ENCODE measurements at regions not wholly inside any gene's neighbourhood (a gene's known extent, or its start where the extent isn't known, plus 50 kb on each side); places are given as distances from the start of the nearest gene placed in this dataset.
"Not testable (repeated sequence)": the region's sequence is repeated elsewhere in the genome, so short reads cannot be mapped to it uniquely, and the experiment has no call there.

DNA sequence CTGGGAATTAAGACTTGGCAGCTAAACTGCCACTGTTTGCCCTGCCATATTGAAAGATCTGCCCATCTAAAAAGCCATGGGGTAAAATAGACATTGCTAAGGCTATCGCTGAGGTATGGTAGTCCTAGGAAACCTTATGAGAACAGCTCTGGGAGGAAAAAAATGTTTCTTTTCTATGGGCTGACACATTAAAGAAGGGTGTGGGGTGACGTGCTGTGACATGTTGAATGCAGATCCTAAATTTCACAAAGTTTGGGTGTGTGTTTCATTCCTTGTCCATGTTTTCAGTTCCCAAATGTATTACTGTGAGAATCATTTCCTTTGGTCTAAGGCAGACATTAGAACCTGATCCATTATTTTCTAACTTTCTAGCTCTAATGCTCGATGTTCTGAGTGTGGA is 766.4 kb downstream of the BCL11A start:
- 89% methylated on average over 3 of the region's 3 CpGs for WGBS

DNA sequence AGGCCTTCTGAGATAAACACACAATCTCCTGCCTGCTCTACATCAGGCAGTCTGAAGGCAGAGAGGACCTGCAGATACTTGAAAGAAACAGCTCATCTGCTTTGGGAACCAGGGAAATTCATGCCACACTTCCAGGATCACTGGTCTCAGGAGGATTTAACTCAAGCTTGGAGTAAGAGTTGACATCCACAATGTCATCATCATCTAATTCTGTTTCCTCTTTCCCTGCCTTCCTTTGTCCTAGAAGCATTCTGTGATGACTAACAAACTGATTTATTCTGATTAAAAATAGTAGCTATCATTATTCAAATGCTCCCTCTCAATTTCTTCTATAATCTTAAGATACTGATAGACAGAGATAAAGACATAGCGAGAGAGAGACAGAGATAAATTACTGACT is 766.8 kb downstream of the BCL11A start:
- WGBS, result 35% methylated on average over 1 of the region's 1 CpG
- Histone ChIP-seq H3K36me3 (ENCODE audit: insufficient read depth) (no peaks in the 10 kb centered on the region), H3K27ac (ENCODE audit: low read depth) (no peak overlapping the region), H3K4me1 (ENCODE audit: insufficient read depth) (no peaks in the 10 kb centered on the region), H3K4me3 (ENCODE audit: low read depth, low read length) (no peak overlapping the region)
- DNase-seq (ENCODE audit: extremely low spot score), result no peak

More for the DNA sequence above, 766.4 kb downstream of the BCL11A start:
- DNase-seq (ENCODE audit: extremely low spot score), result no peak
- no peaks in the 10 kb centered on the region for H3K4me1 ChIP-seq (ENCODE audit: insufficient read depth)
- H3K36me3 ChIP-seq (ENCODE audit: insufficient read depth), result no peaks in the 10 kb centered on the region
- no peak overlapping the region for H3K27ac ChIP-seq (ENCODE audit: low read depth)
- H3K4me3 ChIP-seq (ENCODE audit: low read depth, low read length), result no peak overlapping the region

DNA sequence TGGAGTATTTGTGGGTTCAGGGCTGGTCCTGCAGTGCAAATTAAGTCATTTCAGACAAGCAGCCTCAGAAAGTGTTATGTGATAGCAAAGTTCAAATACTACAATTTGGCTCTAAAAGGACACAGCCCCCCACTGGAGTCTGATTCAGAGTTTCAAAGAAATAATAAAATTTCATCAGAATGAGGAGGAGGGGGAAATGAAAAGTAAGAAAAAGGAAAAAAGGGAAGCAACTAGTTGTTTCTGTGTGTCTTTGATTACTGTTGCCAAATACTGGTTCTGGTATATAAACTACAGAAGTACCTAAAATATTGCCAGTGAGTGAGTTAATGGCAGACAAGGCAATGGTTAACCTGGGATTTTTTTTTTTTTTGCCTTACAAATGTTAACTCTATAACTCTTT is 773.9 kb downstream of the BCL11A start:
- no peak for DNase-seq (ENCODE audit: extremely low spot score)
- Histone ChIP-seq H3K4me1 (ENCODE audit: insufficient read depth) (no peaks in the 10 kb centered on the region), H3K36me3 (ENCODE audit: insufficient read depth) (no peaks in the 10 kb centered on the region), H3K27ac (ENCODE audit: low read depth) (no peak overlapping the region), H3K4me3 (ENCODE audit: low read depth, low read length) (no peak overlapping the region)

DNA sequence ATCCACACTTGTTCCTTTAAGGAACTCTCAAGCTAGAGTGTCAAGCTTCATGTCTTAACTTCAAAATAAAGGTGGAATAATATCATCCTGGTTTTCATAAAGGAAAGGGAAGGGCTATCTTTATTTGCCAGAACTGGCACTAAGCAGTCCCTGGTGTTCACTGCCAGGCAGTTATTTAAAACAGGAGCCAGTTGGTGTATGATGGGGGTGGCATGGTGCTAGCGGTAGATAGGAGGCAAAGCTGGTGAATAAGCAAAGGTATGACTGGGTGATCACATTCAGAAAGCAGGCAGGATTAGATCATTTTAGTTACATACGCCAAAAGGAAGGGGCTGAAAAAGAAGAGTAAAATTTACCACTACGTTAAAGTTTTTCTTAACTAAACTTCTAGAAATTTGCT is 776.3 kb downstream of the BCL11A start:
- Histone ChIP-seq H3K4me1 (ENCODE audit: insufficient read depth) (no peaks in the 10 kb centered on the region), H3K27ac (ENCODE audit: low read depth) (no peak overlapping the region), H3K4me3 (ENCODE audit: low read depth, low read length) (no peak overlapping the region), H3K36me3 (ENCODE audit: insufficient read depth) (no peaks in the 10 kb centered on the region)
- 80% methylated on average over 3 of the region's 3 CpGs for WGBS
- DNase-seq (ENCODE audit: extremely low spot score), result no peak

DNA sequence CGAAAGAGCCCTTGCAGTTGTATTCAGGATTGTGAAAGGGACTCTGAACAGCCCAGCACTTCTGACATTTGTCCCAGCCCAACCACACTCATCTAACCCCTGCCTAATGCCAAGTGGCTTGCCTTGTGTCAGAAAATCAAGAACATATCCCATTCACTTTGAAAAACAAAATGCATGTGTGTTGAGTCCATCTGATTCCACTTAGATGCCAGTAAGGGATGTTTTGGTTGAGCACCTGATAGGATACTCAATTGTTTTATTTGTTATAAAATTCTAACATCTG is 776.8 kb downstream of the BCL11A start:
- Histone ChIP-seq H3K4me1 (ENCODE audit: insufficient read depth) (no peaks in the 10 kb centered on the region), H3K36me3 (ENCODE audit: insufficient read depth) (no peaks in the 10 kb centered on the region), H3K27ac (ENCODE audit: low read depth) (no peak overlapping the region), H3K4me3 (ENCODE audit: low read depth, low read length) (no peak overlapping the region)
- 87% methylated on average over 1 of the region's 1 CpG for WGBS
- no peak for DNase-seq (ENCODE audit: extremely low spot score)

DNA sequence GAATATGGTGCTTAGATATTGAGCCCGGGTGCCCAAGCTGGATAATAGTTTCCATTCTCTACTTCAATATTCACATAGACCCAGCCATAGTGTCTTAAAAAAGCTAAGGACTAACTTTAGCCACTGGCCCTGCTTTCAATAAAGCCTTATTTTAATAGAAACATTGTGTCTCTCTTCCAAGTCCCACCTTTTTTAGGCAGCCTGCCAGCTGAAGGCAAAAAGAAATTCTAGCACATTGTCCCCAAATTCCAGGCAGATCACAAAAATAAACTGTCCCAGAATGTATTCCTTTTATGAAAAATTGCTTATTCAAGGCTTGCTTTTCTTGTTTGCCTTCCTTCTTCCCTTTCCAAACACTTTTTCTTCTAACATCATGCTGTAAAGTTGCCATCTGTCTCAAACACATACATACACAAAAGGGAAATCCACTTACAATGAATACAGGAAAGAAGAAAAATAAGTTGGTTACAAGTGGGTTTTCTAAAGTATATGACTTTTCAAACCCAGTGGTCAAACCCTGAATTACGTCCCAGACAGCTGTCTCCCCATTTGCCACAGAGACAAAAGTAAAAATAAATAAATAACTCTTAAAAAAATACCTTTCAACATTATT is 778.5 kb downstream of the BCL11A start:
- H3K4me3 ChIP-seq (ENCODE audit: low read depth, low read length), result no peak overlapping the region
- no peak for DNase-seq (ENCODE audit: extremely low spot score)
- no peak overlapping the region for H3K27ac ChIP-seq (ENCODE audit: low read depth)
- WGBS, result 66% methylated on average over 2 of the region's 2 CpGs
- no peaks in the 10 kb centered on the region for H3K36me3 ChIP-seq (ENCODE audit: insufficient read depth)
- H3K4me1 ChIP-seq (ENCODE audit: insufficient read depth), result no peaks in the 10 kb centered on the region

DNA sequence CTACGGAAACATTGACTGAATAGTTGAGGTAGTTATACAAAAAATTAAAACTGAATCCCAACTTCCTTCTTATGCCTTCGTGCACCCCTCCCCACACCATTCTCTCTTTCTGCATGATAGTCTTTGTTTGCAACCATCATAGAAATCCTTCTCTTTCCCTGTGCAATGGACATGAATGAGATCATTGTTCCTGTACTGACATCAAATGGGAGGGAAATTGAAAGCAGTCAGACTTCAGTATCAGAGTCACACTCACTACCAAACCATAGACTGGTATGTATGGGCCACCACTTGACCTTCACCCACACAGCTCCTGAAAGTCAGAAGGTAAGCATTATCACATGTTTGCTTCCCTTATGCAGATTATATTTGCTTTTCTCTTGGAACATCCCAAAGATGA is 782.8 kb downstream of the BCL11A start:
- H3K4me1 ChIP-seq (ENCODE audit: insufficient read depth), result no peaks in the 10 kb centered on the region
- WGBS, result 95% methylated on average over 2 of the region's 2 CpGs
- no peak overlapping the region for H3K27ac ChIP-seq (ENCODE audit: low read depth)
- H3K4me3 ChIP-seq (ENCODE audit: low read depth, low read length), result no peak overlapping the region
- H3K36me3 ChIP-seq (ENCODE audit: insufficient read depth), result no peaks in the 10 kb centered on the region
- DNase-seq (ENCODE audit: extremely low spot score), result no peak

DNA sequence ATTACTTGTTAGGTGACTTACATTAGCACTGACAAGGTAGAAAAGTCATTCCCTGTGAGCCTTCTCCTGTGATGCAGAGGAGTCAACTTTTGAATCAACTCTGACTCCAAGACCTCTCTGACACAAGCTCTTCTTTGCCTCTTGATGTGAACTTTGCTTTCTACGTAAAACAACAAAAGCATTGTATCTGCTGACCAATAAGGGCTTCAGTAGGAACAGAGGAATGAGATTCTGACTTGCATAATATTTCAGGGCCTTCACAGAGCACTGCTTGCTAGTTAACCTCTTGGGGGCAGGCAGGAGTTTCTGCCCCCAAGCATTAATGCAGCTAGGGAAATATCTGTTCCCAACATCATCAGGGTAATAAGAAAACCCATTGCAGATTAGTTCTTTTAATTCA is 791.5 kb downstream of the BCL11A start:
- no peak overlapping the region for H3K4me3 ChIP-seq (ENCODE audit: low read depth, low read length)
- no peaks in the 10 kb centered on the region for H3K36me3 ChIP-seq (ENCODE audit: insufficient read depth)
- H3K4me1 ChIP-seq (ENCODE audit: insufficient read depth), result no peaks in the 10 kb centered on the region
- DNase-seq (ENCODE audit: extremely low spot score), result no peak
- WGBS, result 91% methylated on average over 1 of the region's 1 CpG
- H3K27ac ChIP-seq (ENCODE audit: low read depth), result no peak overlapping the region

DNA sequence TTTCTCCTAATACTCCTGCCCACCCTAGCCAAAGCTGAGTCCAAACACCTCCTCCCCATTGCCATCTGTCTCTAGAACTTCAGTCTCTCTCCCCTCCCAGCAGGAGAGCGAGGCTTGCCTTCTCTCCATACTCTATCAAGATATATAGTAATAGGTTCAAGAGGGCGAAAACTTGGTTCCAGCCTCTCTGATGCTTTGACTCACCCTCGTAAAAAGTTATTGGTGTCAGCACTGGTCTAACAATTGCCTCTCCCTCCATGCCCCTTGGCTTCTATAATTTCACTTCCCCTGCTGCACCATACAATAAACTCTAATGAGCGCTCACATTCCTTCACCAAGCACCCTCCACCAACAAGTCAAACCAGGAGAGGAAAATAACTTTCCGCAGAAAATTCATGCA is 797.3 kb downstream of the BCL11A start:
- no peaks in the 10 kb centered on the region for H3K36me3 ChIP-seq (ENCODE audit: insufficient read depth)
- H3K27ac ChIP-seq (ENCODE audit: low read depth), result no peak overlapping the region
- WGBS, result 84% methylated on average over 5 of the region's 5 CpGs
- no peak overlapping the region for H3K4me3 ChIP-seq (ENCODE audit: low read depth, low read length)
- DNase-seq (ENCODE audit: extremely low spot score), result no peak
- H3K4me1 ChIP-seq (ENCODE audit: insufficient read depth), result no peaks in the 10 kb centered on the region

DNA sequence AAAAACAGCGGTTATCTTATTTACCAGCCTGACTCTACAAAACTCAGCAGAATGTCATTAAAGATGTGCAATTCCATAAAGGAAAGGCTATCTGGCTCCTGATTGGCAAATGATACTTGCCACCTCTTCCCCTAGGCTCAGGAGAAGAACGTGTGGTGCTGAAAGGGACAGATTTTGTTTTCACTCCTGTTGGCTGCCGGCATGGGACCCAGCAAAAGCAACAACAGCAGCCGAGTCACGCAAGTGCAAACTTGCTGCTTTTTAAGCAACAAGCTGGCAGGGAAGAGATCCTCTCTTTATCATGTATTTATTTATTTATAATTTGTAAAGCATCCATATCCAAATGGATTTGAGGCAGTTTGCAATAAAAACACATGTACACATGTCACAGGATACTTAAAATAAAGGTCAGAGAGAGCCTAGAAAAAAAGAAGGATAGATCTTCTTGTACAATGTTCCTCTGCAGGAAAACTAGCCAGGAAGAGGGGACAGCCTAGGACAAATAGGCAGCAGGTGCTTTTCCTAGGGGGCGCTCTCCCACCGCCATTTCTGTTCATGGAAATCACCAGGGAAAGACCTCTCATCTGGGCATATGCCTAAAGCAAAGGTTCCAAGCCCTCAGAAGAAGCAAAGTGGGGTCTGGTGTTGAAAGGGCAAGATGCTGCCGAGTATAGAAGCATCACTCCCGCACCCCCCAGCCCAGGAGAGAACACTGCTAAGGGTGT is 799.3 kb downstream of the BCL11A start:
- Histone ChIP-seq H3K36me3 (ENCODE audit: insufficient read depth) (no peaks in the 10 kb centered on the region), H3K4me3 (ENCODE audit: low read depth, low read length) (no peak overlapping the region), H3K27ac (ENCODE audit: low read depth) (no peak overlapping the region), H3K4me1 (ENCODE audit: insufficient read depth) (no peaks in the 10 kb centered on the region)
- WGBS, result 65% methylated on average over 9 of the region's 9 CpGs
- DNase-seq (ENCODE audit: extremely low spot score), result no peak

DNA sequence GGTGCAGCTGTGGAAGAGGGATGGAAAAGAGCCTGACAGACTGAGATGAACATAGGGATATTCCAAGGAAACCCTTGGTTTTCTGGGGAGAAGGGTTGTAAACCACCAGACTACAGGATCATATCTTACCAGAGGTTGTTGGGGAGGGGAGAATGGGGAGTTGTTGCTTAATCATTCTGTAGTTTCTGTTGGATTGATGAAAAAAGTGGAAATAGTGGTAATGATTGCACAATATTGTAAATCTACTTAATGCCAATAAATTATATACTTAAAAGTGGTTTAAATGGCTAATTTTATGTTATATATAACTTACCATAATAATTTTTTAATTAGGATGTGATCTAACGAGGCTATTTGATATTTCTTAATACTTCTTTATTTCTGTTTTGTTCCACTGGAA is 800.9 kb downstream of the BCL11A start:
- WGBS, result 72% methylated on average over 1 of the region's 1 CpG

DNA sequence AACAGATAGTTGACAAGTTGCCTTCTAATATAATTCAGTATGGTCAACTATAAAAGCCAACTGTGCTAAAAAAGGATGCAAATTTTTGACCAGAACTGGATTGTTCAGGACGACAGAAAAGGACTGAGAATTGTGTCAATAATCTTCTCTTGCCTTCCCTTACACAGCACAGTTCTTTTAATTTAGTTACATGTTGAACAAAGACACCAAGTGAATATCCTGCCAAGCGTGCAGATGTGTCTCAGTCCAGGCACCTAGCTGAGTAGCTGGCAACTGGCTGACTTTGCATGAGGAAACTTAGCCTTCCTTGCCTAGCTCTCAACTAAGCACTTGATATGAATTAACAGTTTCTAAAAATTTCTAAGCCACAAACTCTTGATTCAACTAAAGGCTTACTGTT is 801.4 kb downstream of the BCL11A start:
- no peaks in the 10 kb centered on the region for H3K36me3 ChIP-seq (ENCODE audit: insufficient read depth)
- H3K4me1 ChIP-seq (ENCODE audit: insufficient read depth), result no peaks in the 10 kb centered on the region
- 74% methylated on average over 2 of the region's 2 CpGs for WGBS
- no peak for DNase-seq (ENCODE audit: extremely low spot score)
- H3K27ac ChIP-seq (ENCODE audit: low read depth), result no peak overlapping the region
- H3K4me3 ChIP-seq (ENCODE audit: low read depth, low read length), result no peak overlapping the region

More for the DNA sequence above, 800.9 kb downstream of the BCL11A start:
- no peaks in the 10 kb centered on the region for H3K4me1 ChIP-seq (ENCODE audit: insufficient read depth)
- no peak overlapping the region for H3K27ac ChIP-seq (ENCODE audit: low read depth)
- no peaks in the 10 kb centered on the region for H3K36me3 ChIP-seq (ENCODE audit: insufficient read depth)
- DNase-seq (ENCODE audit: extremely low spot score), result no peak
- no peak overlapping the region for H3K4me3 ChIP-seq (ENCODE audit: low read depth, low read length)

DNA sequence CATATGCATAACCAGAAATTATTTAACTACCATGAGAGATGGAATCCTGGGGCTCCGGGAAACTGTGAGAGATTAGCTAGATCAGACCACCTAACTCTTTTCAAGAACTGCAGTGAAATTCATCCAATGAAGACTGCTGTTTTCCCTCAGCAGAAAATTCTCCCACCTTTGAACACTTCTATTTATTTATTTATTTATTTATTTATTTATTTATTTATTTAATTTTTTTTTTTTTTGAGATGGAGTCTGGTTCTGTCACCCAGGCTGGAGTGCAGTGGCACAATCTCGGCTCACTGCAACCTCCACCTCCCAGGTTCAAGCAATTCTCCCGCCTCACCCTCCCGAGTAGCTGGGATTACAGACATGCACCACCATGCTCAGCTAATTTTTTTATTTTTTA is 802.2 kb downstream of the BCL11A start:
- not testable (repeated sequence) for H3K36me3 ChIP-seq (ENCODE audit: insufficient read depth); H3K27ac ChIP-seq (ENCODE audit: low read depth); H3K4me3 ChIP-seq (ENCODE audit: low read depth, low read length); DNase-seq (ENCODE audit: extremely low spot score); H3K4me1 ChIP-seq (ENCODE audit: insufficient read depth)
- 99% methylated on average over 4 of the region's 4 CpGs for WGBS

DNA sequence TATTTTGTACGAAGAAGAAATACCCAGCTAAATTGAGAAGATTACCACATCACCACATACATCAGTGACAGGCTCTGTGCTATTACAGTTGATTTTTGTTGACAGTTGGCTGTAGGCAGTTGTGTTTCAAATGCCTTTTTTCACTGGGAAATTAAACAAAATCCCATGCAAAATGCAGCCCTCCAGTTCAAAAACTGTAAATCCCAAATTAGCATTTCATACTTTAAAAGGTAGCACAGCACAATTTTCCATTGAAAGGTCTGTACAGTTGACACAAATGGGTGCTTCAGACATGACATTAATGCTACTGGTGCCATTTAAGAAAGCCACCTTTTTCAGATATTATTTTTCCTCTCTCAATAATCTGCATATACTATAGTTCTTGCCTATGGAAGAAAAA is 807.2 kb downstream of the BCL11A start:
- H3K27ac ChIP-seq (ENCODE audit: low read depth), result no peak overlapping the region
- H3K4me3 ChIP-seq (ENCODE audit: low read depth, low read length), result no peak overlapping the region
- WGBS, result 72% methylated on average over 1 of the region's 1 CpG
- H3K4me1 ChIP-seq (ENCODE audit: insufficient read depth), result no peaks in the 10 kb centered on the region
- no peak for DNase-seq (ENCODE audit: extremely low spot score)
- no peaks in the 10 kb centered on the region for H3K36me3 ChIP-seq (ENCODE audit: insufficient read depth)

DNA sequence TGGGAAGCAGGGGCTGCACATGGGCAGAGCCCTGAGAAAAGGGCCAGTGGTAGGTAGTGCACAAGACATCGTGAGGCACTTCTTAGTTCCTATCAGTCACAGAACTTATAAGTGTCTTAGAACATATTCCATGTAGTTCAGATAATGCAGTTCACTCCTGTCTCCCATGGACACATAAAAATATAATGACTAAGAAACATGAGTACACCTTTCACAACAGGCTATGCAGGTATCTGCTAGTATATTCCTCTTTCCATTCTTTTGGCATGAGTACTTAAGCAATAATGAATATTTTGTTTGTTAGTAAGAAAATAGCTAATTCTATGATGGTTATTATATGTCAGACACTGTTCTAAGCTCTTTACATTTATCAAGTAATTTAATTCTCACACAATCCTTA is 808.4 kb downstream of the BCL11A start:
- Histone ChIP-seq H3K36me3 (ENCODE audit: insufficient read depth) (no peaks in the 10 kb centered on the region), H3K4me1 (ENCODE audit: insufficient read depth) (no peaks in the 10 kb centered on the region), H3K27ac (ENCODE audit: low read depth) (no peak overlapping the region), H3K4me3 (ENCODE audit: low read depth, low read length) (no peak overlapping the region)
- DNase-seq (ENCODE audit: extremely low spot score), result no peak
- WGBS, result 98% methylated on average over 1 of the region's 1 CpG
